GM21619 (cell line): ENCODE measurements at regions not wholly inside any gene's neighbourhood (a gene's known extent, or its start where the extent isn't known, plus 50 kb on each side); places are given as distances from the start of the nearest gene placed in this dataset.

Source experiments
- ATAC-seq: cut with Tn5 transposase; IDR thresholded peaks from one replicate; pipeline ENCODE4 v1.9.1; 2021; ENCODE audit not compliant: unreplicated experiment

DNA sequence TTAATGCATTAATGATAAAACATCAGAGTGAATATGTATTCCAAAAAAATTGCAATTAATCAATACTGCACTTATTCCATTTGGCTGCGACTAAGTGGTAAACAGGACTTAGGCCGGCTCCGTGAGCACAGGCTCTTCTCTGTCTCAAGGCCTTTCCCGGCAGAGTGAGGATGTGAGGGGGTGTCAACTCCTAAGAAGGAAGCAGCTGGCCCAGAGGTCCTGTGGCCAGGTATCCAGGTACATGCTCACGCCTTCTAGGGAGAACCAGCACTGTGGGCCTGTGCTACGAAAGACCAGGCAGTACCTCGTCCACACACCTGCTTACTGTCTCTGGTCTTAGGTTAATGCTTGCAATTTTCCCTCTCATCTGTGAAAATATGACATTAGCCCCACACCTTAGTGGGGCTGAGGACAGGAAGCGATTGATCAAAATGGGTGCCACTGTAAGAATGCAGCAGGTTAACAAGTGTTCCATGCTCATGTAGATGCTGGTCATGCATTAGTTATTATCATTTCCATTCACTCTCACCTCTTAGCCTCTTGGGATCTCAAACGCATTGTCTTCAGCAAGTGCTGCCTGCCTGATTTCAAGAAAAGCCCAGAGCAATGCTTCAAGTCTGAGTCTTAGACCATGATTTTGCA is 175.3 kb downstream of the ABHD5 start:
- ATAC-seq = no peak

DNA sequence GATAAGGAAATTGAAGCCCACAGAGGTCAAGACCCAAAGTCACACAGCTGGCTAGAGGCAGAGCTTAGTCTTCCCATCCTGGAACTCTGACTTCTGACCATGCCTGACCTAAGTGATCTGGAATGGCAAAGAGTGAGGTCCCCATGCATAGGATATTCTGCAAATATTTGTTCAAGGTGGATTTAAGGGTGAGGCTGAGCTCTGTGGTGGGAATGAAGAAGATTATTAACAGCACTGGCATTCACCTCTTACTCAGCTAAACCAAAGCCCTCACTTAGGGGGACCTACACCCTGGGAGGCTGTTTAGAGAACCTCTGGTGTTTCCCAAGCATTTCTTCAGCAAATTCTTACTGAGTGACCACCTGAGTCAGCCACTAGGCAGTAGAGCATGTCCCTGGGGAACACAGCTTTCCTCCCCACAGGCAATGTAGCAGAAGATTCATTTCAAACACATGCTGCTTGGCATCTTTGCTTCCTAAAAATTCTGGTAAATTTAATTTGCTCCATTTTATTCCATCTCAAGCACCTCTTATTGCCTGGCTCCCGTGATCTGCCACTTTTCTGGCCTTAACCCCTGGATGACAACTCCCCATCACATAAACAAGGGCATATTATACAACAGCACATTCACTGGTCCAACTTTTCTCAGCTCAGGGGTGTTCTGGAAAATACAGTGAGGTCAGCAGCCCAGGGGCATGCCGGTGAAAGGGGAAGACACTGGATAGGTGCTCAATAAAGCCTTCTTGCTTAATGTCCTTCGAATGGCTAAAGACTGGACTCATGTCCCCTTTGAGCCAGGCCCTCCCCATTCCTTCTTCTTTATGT is 176.0 kb downstream of the ABHD5 start:
- no peak for ATAC-seq

DNA sequence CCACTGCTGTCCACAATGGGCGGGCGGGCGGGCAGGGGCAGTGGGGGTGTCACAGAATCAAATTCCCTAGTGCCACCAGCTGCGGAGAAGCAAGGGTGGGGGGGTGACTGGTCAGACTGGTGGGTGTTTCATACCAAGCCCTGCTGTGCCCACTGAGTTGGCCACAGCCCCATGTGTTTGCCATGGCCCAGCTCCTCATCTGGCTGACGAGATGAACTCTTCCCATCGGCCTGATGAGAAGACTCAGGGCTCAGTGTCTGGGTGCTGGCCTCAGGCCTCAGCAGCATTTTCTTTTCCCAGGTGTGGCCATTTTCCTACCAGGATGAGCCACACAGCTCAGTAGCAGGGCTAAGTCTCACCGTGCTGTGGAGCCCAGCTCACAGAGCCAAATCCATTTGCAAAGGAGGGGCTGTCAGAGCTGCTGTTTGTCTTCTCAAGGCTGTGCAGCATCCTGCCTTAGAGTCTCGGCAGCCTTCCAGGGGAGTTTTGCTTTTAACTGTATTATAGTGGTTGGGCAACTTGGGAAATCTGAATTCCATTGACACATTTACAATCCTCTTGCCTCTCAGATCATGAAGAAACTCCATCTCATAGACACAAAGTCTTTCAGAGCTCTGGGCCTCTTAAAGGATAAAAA is 176.8 kb downstream of the ABHD5 start:
- ATAC-seq = no peak

DNA sequence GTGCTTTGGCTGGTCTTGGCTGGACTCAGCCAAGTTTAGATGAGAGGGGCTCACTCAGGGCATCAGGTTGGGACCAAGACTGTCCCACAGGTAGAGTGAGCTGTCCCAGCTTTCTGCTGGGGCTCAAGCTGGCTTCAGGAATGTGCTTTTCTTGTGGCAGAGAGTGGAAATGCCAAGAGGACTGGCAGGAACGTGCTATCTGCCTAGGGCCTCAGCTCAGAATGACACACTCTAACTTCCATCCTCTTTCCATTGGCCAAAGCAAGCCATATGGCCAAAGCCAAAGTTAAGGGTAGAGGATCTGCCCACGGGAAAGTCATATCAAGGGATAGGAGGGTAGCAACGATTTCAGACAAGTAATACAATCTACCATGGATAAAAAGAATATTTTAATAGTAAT is 178.8 kb downstream of the ABHD5 start:
- ATAC-seq = no peak

DNA sequence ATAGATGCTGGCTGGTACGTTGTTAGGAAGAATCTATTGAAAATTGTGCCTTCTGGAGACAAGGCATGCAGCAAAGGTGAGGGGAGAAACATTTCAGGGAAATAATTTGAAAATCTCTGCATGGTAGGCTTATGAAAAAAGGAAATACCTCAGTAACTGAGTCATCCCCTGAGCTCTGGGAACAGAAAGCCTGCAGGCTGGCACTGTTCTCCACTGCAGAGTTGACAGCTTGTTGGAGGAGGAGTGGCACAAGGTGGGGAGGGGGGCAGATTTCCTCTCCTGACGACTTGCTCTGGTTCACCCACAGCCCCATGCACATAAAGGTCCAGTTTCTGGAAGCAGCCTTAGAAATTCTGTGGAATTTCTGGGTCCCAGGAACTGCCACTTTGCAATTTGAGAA is 179.4 kb downstream of the ABHD5 start:
- ATAC-seq = no peak

DNA sequence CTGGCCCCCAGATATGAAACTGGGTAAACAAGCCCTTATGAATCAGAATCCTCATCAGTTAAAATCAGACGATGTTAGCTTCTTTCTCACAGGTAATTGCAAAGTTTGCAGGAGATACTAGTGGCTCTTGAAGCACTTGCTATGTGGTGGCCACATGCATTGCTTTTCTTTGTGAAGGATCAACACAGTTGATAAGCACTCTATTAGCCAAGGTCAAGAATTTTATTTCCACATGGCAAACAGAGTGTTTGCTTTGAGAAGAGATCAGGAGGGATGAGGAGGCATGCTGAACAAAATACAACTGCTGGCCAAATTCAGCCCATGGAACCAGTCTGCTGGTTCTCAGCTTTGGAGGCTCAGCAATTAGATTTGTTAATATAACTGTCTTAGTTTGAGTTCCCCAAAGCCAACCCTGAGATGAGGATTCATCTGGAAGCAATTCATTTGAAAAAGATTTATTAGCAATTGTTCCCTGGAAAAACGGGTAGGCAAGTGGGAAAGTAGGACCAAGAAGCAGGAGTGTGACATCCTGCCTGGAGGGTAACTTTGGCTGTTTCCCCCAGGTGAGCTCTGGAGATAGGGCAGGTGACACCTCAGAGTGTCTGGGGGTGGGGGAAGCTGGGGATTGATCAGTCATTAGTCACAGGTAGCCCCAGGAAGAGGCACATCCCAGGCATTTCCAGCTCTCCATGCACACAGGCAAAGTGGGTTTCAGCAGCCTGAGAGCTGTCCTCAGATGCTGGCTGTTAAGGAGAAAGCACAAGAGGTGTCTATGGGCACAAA is 180.3 kb downstream of the ABHD5 start:
- ATAC-seq = no peak

DNA sequence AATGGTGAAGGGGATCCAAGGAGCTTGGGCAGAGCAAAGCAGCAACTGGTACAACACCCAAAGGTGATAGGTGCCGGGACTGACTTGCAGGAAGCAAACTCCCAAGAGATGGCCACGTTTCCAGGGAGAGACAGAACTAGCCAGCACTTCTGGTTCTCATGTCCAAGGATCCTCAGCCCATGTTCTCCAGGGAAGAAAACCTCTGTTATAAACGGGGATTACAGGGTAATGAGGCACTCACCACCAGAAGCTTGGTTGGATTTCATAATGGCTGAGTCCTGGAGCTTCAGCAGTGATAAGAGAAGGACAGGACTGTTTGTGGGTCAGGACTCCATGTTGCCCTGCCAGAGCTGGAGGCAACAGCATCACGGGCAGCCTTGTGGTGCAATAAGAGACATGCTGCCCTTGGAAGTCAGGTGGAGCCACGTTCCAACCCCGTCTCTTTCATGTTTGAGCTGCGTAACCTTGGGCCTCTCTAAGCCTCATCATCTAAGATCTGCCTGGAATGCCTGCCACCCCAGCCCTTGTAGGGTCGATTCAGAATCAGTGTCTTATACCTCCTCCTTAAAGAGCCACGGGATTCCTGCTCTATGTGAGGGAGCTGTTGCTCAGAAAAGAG is 181.0 kb downstream of the ABHD5 start:
- no peak for ATAC-seq

DNA sequence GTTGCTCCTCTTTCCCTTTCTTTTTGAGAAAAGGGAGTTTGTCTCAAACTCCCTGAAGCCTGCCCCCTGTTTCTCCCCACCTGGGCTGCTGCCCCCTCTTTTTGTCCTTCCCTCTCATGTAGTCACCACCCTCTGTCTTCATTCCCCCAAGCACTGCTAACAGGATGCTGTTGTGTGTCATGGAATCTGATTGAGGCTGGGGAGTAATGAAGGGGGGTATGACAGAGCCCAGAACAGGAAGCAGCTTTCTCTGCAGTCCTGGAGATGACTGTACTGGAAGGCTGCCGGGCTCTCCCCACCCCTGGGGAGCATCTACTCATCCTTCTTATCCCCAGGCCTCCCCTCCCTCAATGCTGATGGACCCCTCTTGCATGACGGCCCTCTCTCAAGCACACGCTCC is 181.6 kb downstream of the ABHD5 start:
- ATAC-seq = no peak

DNA sequence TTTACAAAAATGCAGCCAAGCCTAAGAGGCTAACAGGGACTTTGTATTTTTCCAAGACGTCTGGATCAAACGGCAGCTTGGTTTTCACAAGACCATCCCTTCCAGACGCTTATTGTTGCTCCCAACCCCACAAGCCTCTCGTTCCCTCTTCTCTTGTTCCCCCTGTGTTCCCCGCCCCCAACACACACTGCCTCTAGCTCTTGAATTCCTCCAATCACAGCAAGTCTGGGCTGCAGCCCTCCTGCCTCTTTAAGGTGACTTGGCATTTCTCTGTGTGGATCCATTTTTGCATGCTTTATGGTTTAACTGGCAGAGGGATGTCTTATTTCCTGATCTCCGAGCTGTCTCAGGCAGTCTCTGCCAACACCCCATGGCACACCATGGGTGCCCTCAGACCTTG is 182.2 kb downstream of the ABHD5 start:
- no peak for ATAC-seq

DNA sequence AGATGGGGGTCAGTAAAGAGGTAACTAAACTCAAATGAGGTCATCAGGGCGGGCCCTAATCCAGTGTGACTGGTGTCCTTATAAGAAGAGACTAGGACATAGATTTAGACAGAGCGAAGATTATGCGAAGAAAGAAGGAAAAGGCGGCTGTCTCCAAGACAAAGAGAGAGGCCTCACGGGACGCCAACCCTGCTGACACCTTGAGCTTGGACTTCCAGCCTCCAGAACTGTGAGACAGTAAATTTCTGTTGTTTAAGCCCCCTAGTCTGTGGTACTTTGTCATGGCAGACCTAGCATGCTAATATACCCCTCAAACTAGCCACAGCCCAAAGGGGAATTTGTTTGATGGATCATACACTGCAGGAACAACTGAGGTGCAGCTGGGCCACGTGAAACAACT is 183.0 kb downstream of the ABHD5 start:
- ATAC-seq = no peak

DNA sequence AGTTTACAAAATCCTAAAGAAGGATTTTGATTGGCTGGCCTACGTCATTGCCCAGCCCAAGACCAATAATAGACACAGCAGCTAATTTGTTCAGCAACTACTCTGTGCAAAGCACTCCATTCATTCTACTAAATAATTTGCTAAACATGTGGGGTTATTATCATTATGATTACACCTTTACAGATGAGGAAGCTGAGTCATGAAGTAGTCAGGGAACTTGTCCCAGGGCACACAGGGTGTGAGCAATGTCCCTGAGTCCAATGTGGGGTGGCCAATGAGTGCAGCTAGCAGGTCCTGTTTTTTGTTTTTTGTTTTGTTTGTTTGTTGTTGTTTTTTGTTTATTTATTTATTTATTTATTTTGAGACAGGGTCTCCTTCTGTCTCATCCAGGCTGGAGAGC is 183.6 kb downstream of the ABHD5 start:
- no peak for ATAC-seq

DNA sequence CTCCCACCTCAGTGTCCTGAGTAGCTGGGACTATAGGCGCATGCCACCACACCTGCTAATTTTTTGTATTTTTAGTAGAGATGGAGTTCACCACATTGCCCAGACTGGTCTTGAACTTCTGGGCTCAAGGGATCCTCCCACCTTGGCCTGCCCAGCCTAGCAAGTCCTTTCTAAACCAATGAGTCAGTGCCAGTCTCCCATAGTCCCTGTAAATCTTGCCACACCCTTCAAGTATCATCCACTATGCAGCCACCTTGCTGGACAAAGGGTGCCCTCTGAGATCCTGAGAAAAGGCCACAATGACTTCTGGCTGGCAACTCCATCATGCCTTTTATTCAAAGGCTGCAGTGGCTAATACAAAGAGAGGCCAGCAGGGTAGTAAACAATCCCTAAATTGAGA is 184.0 kb downstream of the ABHD5 start:
- no peak for ATAC-seq

DNA sequence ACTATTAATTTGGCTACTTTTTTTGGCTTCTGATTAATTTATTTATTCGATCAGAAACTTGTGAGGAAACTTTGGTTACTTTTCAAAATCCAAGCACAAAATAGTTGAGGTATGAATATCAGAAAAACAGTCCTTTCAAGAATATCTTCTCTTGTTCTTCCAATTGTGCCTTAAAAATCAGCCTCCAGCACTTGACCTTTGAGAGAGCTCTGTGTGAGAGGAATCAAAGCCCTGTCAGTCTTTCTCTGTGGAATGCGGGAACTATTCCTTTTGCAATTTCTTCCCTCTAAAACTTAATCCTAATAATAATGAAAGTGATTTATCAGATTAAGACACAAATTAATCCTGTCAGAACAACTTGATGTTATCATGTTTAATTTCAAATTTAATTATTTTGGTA is 185.9 kb downstream of the ABHD5 start:
- ATAC-seq = no peak

DNA sequence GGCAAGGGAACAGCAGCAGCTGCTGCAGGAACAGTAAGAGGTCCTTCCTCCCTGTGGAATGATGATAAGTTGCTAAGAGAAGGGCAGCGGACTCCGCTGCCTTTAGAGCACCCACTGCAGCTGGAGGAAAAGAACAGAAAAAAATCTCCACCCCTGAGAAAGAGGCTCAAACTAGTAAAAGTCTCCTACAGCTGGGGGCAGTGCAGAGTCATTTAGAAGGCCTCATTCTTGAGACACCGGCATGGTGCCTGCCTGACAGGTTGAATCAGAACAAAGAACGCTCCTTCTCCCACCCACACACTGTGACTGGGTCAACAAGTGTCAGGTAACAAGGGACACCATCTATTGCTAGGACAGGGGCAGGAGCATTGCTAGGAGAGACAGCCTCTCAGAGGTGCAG is 188.4 kb downstream of the ABHD5 start:
- no peak for ATAC-seq

DNA sequence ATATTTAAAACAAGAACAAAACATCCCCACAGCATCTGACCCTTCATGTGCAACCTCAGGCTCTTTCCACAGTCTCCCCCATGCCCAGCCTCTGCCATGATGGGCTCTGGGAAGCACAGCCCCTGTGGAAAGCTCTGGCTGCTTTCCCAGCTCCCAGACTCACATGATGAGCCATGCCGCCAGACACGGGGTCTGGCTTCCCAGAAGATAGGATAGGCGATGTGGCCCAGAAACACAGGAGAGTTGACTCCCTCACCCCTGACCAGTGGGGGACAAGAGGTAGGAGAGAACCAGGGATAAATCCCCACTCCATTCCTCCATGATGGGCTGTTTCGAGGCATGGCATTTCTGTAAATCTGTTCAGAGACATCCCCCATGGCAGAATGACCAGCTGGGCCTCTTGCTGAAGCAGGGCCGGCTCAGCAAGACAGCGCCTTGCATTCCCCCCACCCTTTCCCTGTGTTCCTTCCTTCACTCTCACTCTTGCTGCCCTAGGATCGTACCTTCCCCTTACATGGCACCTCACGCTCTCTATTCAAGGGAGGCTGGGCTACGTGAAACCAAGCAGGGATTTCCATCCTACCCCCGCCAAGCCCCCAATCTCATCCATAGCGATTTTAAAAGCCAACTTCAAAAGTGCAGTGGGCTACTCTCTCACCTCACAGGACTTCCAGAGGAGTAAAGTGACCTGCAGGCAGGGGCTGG is 192.4 kb downstream of the ABHD5 start:
- no peak for ATAC-seq

DNA sequence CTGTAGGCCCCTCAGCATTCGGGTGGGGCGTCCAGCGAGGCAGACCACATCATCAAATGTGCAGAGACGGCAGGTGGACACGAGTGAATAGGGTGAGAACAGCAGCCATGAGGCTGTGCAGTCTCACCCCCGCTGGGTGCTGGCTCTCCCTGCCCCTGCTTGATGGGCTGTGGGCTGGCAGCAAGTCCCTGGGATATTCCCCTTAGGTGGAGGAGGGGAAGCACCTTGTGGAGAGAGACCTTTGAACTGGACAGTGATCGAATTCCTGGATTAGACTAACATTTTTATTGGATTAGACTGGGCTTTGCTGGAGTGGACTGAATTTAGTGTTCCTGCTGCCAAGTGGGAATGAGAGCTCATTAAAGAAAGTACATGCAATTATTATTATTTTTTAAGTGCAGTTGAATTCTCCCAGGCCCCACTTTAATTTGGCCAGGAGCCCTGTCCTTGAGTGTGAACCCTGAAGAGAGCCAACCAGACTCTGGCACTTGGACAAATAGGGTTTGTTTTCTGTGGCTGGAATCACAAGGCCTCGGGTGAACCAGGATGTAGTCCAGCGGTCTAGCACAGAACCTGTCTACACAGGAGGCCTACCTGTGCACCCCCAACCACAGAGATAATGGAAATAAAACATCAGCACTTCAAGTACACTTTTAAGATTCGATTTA is 193.1 kb downstream of the ABHD5 start:
- ATAC-seq = no peak

DNA sequence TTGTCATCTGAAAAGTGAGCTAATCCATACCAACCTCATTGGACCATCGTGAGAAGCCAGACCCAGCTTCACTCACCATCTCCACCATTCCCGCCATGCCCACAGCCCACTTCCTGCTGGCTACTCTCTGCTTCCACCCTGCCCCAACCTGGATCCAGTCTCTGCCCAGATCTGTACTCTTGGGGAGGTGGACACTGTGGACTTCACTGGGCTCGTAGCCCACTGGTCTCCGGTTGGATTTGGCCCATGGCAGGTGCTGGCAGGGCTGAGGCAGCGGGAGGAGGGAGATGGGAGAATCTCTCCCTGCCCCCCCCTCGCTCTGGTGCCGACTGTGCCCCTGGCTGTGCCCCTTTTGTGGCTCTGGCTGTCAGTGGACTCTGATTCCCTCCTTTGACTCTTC is 193.8 kb downstream of the ABHD5 start:
- no peak for ATAC-seq

DNA sequence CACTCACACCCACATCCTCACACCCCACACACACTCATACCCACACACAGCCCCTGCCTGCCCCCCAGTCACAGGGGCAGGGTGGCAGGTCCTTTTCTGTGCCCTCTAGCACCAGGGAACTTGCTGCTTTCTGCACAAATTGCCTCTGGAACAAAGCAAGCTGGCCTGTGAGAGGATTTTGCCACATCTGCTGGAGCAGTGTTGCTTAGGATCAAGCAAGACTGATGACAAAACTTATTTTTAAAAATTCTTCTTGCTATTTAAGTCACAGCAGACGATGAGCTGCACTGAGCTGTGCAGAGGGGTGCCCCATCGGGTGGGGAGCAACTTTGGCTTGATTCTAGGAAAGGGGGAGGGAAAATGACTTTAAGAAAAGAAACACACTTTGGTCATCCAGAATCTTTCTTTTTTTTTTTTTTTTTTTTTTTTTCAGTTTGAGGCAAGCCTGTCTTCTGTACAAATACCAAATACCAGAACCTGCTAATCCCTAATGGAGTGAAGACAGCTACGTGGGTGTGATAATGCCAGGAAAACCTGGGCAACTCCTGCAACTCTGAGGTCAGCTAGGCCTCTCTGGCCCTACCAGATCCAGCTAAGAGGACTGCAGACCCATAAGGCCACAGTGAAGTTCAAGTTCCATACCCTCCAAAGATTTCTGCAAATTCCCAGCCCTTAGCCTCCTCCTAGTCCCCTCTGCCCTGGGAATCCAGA is 195.3 kb downstream of the ABHD5 start:
- no peak for ATAC-seq

DNA sequence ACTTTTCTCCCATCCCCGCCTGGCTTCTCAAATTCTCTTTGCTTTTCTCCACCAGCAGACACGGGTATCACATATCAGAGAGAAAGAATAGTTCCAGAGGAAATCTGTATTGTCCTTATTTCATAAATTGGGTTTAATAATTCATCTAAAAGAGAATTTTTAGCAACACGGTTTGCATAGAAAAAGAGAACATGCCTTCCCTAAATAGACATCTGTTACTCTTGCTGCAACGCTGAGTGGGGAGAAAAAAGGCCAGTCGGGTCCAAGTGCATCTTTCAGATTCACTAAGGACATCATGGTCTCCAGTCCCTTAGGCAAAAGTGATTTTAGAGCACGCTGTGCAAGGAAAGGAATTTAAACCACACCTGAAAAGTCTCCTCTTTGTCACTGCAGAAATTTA is 201.3 kb downstream of the ABHD5 start:
- ATAC-seq = peak; percentile 23
